Ovary (tissue), 7 donors: ENCODE measurements at regions not wholly inside any gene's neighbourhood (a gene's known extent, or its start where the extent isn't known, plus 50 kb on each side); places are given as distances from the start of the nearest gene placed in this dataset.

Experiments
- DNase-seq, 5 donors: peaks; one replicate each; pipeline ENCODE4 v3.0.0-alpha.2; 2019 to 2020
- H3K27ac ChIP-seq, 2 donors: fragments of 200-600 bp; one replicate each; pipeline versions ENCODE4 v1.5.1 to v1.8.0; 2019 to 2022
- H3K27me3 ChIP-seq: fragments of 200-600 bp; one replicate; pipeline ENCODE4 v1.8.0; 2022
- H3K36me3 ChIP-seq: fragments of 200-600 bp; sonication (generic); one replicate; pipeline ENCODE4 v1.5.1; 2019
- H3K4me1 ChIP-seq: one replicate; pipeline ENCODE4 v1.8.1; 2013; ENCODE audit warnings: mild to moderate bottlenecking, moderate library complexity; ENCODE audit not compliant: insufficient read depth
- H3K4me3 ChIP-seq: fragments of 200-600 bp; sonication (generic); one replicate; pipeline ENCODE4 v1.5.1; 2017
- H3K9me3 ChIP-seq, 2 donors: fragments of 200-600 bp in 1 of 2; sonication (generic) in 1 of 2; one replicate each; pipeline versions ENCODE4 v1.5.1 to v1.8.1; 2013 to 2019; ENCODE audit warnings: mild to moderate bottlenecking in 1 of 2, moderate library complexity in 1 of 2
- EP300 ChIP-seq: sonication (generic); formaldehyde crosslinking; IDR thresholded peaks from one replicate; pipeline ENCODE4 v1.6.1; 2017; ENCODE audit warnings: antibody characterized with exemption
- POLR2A ChIP-seq: fragments of 450-650 bp; IDR thresholded peaks from one replicate; pipeline ENCODE4 v1.6.1; 2017; ENCODE audit warnings: antibody characterized with exemption, mild to moderate bottlenecking, moderate library complexity
- WGBS, 3 donors: extraction: QIAGEN DNeasy Blood & Tissue Kit in 1 of 3; methylation state at CpG; one replicate each; pipeline versions ENCODE4 v1.1.5 to v1.1.7; 2013 to 2017; 5-methylcytosine and 5-hydroxymethylcytosine counted together
- intact Hi-C, 4 donors: fragments of 100-400 bp; cut with DNase I; formaldehyde crosslinking; loops; one replicate each; pipeline versions ENCODE4 v1.11.0 to v1.15.1; 2022 to 2023
- TF ChIP-seq, protein P1 (sequence below), 3 donors: fragments of 450-650 bp in 2 of 3; fragments of 200-600 bp in 1 of 3; IDR thresholded peaks; one replicate each; pipeline versions ENCODE4 v1.5.1 to v1.8.0; 2016 to 2022; ENCODE audit warnings: antibody characterized with exemption in 3 of 3, mild to moderate bottlenecking in 1 of 3
- donor health status: DM: no; HTN: no; CAD: no; lungs with moderate emphysema.
- donor health status: DM: no; HTN: no; CAD: no.
- donor health status: Bipolar disorder and iron deficiency.
- donor health status: DM: no; HTN: no; CAD: no.
- donor health status: DM: yes; HTN: yes; CAD: no.

- Histone ChIP-seq H3K27ac (no peak overlapping the region), H3K4me3 (no peak overlapping the region), H3K4me1 (no peaks in the 10 kb centered on the region), H3K36me3 (no peaks in the 10 kb centered on the region), H3K27me3 (no peaks in the 10 kb centered on the region), H3K9me3 (no peaks in the 10 kb centered on the region)
- 44 to 48% (median 46%) methylated on average over 5 of the region's 5 CpGs for WGBS, 3 donors
- intact Hi-C loops, result no loop called here
- no peak for TF ChIP-seq EP300
- TF ChIP-seq, protein P1, sequence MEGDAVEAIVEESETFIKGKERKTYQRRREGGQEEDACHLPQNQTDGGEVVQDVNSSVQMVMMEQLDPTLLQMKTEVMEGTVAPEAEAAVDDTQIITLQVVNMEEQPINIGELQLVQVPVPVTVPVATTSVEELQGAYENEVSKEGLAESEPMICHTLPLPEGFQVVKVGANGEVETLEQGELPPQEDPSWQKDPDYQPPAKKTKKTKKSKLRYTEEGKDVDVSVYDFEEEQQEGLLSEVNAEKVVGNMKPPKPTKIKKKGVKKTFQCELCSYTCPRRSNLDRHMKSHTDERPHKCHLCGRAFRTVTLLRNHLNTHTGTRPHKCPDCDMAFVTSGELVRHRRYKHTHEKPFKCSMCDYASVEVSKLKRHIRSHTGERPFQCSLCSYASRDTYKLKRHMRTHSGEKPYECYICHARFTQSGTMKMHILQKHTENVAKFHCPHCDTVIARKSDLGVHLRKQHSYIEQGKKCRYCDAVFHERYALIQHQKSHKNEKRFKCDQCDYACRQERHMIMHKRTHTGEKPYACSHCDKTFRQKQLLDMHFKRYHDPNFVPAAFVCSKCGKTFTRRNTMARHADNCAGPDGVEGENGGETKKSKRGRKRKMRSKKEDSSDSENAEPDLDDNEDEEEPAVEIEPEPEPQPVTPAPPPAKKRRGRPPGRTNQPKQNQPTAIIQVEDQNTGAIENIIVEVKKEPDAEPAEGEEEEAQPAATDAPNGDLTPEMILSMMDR (IDR thresholded peaks at IDR 0.05), result no peak
- no peak for TF ChIP-seq POLR2A
- no peak for DNase-seq
Observed at GRCh38 chr3:180199417-180199995, 162.8 kb upstream of the PEX5L start.

DNA sequence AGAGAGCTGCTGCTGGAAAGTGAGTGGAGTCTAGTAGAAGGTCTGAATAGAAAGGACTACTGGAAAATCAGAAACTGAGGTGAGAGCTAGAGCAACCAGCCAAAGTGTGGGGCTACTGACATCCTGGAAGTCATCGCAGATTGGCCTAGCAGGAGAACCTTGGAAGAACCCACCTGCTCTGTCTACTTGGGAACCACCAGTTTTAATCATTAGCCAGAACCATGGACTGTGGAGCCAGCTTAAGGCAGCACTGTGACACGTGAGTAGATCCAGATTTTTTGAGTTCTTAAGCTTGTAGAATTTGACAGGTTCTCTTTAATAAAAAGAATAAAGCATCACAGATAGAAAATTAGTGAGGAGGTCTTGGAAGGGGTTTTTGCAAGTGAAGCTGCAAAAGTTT lies 179.1 kb upstream of the PEX5L start:
- Histone ChIP-seq H3K27ac (no peak overlapping the region), H3K9me3 (no peaks in the 10 kb centered on the region), H3K4me3 (no peak overlapping the region), H3K27me3 (no peaks in the 10 kb centered on the region), H3K4me1 (peaks cover 1% of the 10 kb centered on the region), H3K36me3 (no peaks in the 10 kb centered on the region)
- 78 to 81% (median 78%) methylated on average over 2 of the region's 2 CpGs for WGBS, 3 donors
- intact Hi-C loops, result no loop called here
- TF ChIP-seq, protein P1 (IDR thresholded peaks at IDR 0.05), result no peak
- TF ChIP-seq POLR2A (no peak), EP300 (no peak)
- no peak for DNase-seq

GRCh38 chr3:180223268-180223667 lies 186.5 kb upstream of the PEX5L start:
- WGBS, 3 donors, result 75 to 79% (median 78%) methylated on average over 3 of the region's 3 CpGs
- no peaks in the 10 kb centered on the region for H3K36me3 ChIP-seq
- H3K4me1 ChIP-seq, result no peaks in the 10 kb centered on the region
- no peak overlapping the region for H3K27ac ChIP-seq
- H3K4me3 ChIP-seq, result no peak overlapping the region
- DNase-seq, result no peak
- H3K27me3 ChIP-seq, result no peaks in the 10 kb centered on the region
- H3K9me3 ChIP-seq, result no peaks in the 10 kb centered on the region
- intact Hi-C loops, result no loop called here
- TF ChIP-seq POLR2A, result no peak
- TF ChIP-seq, protein P1 (IDR thresholded peaks at IDR 0.05), result no peak
- TF ChIP-seq EP300, result no peak

DNA sequence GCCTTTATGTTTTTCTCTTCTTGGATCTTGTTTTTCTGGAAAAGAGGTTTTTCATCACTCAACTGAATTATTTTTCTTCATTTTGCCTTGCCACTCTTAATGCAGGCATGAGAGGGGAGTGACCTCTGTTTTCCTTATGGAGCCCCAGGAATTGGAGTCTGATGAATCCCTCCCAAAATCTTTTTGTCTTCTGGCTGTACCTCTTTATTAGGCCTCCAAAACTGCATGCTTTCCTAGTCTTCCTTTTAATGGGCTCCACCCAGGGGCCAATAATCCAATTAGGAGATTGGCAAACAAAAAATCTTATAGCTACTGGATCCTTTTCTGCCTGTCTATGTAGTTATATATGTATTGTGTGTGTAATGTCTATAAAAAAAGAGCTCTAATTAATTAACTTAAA lies 192.4 kb upstream of the PEX5L start:
- H3K27me3 ChIP-seq, result no peaks in the 10 kb centered on the region
- no peaks in the 10 kb centered on the region for H3K4me1 ChIP-seq
- no peak for DNase-seq
- H3K27ac ChIP-seq, result no peak overlapping the region
- H3K4me3 ChIP-seq, result no peak overlapping the region
- no peaks in the 10 kb centered on the region for H3K36me3 ChIP-seq
- intact Hi-C loops, result no loop called here
- H3K9me3 ChIP-seq, result peaks cover 0 to 4% of the 10 kb centered on the region in 2 donors
- TF ChIP-seq POLR2A, result no peak
- no peak for TF ChIP-seq EP300
- TF ChIP-seq, protein P1 (IDR thresholded peaks at IDR 0.05), result no peak
